ENCODE measurements at regions not wholly inside any gene's neighbourhood (a gene's known extent, or its start where the extent isn't known, plus 50 kb on each side); places are given as distances from the start of the nearest gene placed in this dataset.

DNA sequence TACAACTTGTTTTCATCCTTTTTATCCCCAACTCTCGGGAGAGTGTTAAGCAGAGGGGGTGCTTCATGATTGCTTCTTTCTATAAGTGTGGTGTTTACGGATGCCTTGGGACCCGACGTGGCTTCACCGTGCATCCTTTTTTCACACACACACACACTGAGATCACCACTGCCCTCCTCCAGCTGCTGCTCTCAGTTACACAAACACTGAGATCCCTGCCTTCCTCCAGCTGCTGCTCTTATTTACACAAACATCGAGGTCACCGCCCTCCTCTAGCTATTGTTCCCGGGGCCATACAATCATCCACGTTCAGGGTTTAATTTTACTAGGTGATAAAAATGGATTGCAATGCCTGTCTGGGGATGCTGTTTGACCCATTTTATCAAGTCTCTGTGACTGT lies 155.4 kb upstream of the FAM9B start:
- no peak for DNase-seq (ENCODE audit: low read depth in 1 of 2, low spot score in 2 of 2)
- Histone ChIP-seq H3K27ac (no peak overlapping the region), H3K4me1 (replicated peaks) (no peaks in the 10 kb centered on the region), H3K36me3 (no peaks in the 10 kb centered on the region), H3K4me3 (no peak overlapping the region), H3K27me3 (replicated peaks) (no peaks in the 10 kb centered on the region), H3K9me3 (replicated peaks) (no peaks in the 10 kb centered on the region)

DNA sequence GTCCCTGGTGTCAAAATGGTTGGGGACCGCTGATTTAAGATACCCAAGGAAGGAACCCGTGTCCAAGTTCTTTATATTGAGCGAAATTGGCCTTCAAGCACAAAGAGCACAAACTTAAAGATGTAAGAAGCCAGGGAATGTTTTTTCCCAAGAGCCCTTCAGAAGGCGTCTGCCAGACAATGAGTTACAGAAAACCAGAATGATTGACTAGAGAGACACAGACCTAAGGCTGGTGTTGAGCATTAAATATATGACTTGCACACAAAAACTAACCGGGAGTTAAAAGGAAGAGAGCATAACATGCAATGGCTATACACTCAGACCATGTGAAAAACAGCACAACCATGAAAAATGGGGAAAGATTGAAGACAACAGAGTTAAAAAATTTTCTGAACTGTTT lies 157.5 kb upstream of the FAM9B start:
- Histone ChIP-seq H3K4me3 (no peak overlapping the region), H3K9me3 (replicated peaks) (no peaks in the 10 kb centered on the region), H3K36me3 (no peaks in the 10 kb centered on the region), H3K27ac (no peak overlapping the region), H3K27me3 (replicated peaks) (no peaks in the 10 kb centered on the region), H3K4me1 (replicated peaks) (no peaks in the 10 kb centered on the region)
- DNase-seq (ENCODE audit: low read depth in 1 of 2, low spot score in 2 of 2), result no peak

DNA sequence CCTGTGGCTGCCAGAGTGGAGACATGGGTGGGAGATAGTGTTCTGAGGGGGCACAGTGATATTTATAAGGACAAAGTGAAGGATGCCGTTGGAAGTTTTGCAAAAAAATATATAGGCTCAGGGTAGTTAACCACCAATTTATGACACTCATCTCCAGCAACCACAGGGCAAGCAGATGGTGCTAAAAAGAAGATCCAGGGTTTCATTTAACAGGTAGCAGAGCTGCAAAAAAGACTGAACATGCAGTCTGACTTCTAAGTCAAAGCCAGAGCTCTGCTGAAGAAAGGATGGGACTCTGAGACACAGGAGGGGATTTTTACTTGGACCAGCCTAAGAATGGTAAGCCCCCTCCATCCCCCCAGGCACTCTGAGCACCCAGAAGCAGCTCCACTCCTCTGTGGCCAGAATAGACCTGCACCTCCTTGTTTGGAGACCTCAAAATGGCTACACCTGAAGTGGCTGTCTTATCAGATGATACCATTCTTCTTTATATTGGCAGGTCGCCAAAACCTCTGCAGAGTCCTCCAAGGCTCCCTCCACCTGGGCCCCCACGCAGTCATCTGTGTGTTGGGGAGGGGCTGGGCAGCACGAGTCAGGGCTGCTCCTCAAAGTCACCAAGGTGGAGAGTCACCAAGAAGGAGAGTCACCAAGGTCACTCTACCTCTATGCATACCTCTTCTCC lies 161.4 kb upstream of the FAM9B start:
- Histone ChIP-seq H3K27ac (no peak overlapping the region), H3K27me3 (replicated peaks) (no peaks in the 10 kb centered on the region), H3K4me1 (replicated peaks) (no peaks in the 10 kb centered on the region), H3K36me3 (no peaks in the 10 kb centered on the region), H3K9me3 (replicated peaks) (no peaks in the 10 kb centered on the region), H3K4me3 (no peak overlapping the region)
- no peak for DNase-seq (ENCODE audit: low read depth in 1 of 2, low spot score in 2 of 2)

DNA sequence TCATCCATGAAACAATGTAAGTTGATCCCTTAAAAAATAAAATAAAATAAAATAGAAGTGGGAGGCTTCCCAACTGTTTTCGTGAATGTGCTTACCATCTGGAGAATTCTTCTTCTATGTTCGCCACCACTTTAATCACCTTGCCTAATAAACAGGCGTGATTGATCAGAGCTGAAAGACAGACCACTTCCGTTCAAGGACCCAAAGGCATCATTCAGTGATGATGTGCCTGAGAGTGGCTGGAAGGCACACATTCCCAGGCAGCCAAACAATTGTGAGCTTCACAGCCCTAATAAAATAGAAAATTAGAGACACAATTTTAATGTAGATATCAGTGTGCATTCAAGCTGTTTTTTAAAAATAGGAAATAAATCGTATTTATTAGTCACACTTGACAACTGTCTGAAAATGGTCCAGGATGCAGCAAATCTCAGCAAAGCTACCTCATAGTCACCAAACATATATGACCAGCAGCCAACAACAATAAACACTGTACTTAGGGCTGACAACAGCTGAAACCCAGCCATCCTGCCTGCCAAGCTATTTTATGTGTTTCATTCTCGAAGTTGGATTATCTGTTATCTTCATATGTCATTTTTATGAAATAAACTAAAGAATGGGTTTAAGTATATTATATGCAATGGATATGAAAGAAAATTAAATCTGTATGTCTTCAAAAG lies 163.2 kb upstream of the FAM9B start:
- Histone ChIP-seq H3K36me3 (no peaks in the 10 kb centered on the region), H3K27me3 (replicated peaks) (no peaks in the 10 kb centered on the region), H3K9me3 (replicated peaks) (no peaks in the 10 kb centered on the region), H3K4me1 (replicated peaks) (no peaks in the 10 kb centered on the region), H3K27ac (no peak overlapping the region), H3K4me3 (no peak overlapping the region)
- DNase-seq (ENCODE audit: low read depth in 1 of 2, low spot score in 2 of 2), result no peak

DNA sequence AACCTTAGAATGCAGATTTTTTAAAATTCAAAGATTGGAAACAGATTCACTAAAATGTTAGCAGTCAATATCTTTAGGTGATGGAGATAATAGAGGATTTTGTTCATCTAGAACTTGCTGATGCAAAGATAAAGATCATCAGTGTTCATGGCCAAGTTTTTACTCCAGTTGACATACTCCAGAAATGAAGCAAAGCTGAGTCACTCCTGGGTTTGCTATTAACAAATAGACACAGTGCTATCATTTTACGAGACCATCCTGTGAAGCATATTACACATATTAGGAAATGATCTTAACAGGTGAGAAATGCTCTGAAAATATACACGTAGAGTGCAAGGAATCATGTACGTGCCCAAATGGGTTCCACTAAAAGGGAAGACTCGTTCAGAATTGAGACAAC lies 170.6 kb upstream of the FAM9B start:
- H3K9me3 ChIP-seq (replicated peaks), result no peaks in the 10 kb centered on the region
- H3K4me3 ChIP-seq, result no peak overlapping the region
- no peak overlapping the region for H3K27ac ChIP-seq
- H3K27me3 ChIP-seq (replicated peaks), result no peaks in the 10 kb centered on the region
- H3K4me1 ChIP-seq (replicated peaks), result no peaks in the 10 kb centered on the region
- no peaks in the 10 kb centered on the region for H3K36me3 ChIP-seq
- DNase-seq (ENCODE audit: low read depth in 1 of 2, low spot score in 2 of 2), result no peak

DNA sequence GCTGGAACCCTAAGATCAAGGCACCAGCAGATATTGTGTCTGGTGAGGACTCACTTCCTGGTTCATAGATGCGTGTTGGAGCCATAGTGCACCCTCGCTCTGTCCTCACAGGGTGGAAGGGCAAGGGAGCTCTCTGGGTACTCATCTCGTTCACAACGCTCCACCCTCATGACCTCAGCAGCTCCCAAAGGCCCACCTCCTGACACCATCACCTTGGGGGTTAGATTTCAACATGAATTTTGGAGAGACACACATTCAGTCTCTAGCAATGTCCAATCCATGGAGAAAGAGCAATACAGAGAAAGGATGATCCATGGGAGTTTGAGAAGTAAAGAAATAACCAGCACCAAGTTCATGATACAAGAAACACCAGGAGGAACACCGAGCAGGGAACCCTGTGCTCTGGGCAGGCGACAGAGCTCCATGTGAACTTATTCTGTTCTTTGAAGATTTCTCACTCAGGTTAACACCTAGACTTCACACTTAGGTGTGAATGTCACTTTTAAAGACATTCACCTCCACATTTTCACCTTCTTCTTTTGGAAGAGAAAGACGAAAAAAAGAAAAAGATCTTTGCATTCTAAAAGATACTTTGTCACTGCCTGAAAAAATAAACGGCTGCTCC lies 171.8 kb upstream of the FAM9B start:
- no peak overlapping the region for H3K4me3 ChIP-seq
- H3K9me3 ChIP-seq (replicated peaks), result no peaks in the 10 kb centered on the region
- H3K4me1 ChIP-seq (replicated peaks), result no peaks in the 10 kb centered on the region
- H3K27ac ChIP-seq, result no peak overlapping the region
- H3K36me3 ChIP-seq, result no peaks in the 10 kb centered on the region
- no peaks in the 10 kb centered on the region for H3K27me3 ChIP-seq (replicated peaks)
- no peak for DNase-seq (ENCODE audit: low read depth in 1 of 2, low spot score in 2 of 2)

DNA sequence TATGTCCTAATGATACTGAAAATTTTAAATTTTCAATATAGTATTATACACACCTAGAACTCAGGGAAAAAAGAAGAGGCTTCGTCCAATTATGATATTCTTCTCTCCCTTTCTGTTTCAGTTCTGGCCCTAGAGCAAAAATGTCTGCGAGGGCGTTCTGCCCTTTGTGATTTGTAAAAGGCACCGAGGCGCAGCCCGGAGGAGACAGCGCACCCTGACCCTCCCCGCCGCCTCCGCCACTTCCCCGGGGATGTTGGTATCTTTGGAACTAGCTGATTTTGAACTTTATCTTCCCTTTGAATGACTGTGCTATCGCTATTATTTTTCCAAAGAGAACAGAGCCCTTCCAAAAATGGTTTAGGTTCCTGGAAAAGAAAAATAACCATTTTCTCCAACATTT lies 173.2 kb upstream of the FAM9B start:
- Histone ChIP-seq H3K27me3 (replicated peaks) (no peaks in the 10 kb centered on the region), H3K4me1 (replicated peaks) (no peaks in the 10 kb centered on the region), H3K36me3 (no peaks in the 10 kb centered on the region), H3K9me3 (replicated peaks) (no peaks in the 10 kb centered on the region), H3K4me3 (peak overlapping the region; percentile 14; the same call in 1 of the 2 replicates), H3K27ac (no peak overlapping the region)
- DNase-seq (ENCODE audit: low read depth in 1 of 2, low spot score in 2 of 2), result peak in 1 of 2 experiments; percentile 7

DNA sequence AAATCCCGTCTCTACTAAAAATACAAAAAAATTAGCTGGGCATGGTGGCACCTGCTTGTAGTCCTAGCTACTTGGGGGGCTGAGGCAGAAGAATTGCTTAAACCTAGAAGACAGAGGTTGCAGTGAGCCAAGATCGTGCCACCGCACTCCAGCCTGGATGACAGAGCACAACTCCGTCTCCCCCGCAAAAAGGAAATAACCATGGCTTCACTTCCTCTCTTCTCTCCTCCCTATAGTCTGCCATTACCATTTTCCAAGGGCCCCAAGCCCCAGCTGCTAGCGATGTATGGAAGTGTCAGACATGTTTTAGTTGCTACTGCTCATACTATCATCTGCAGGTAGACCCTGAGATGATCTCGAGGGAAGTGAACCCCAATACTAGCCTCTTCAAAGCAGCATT lies 177.3 kb upstream of the FAM9B start:
- H3K27ac ChIP-seq, result no peak overlapping the region
- no peaks in the 10 kb centered on the region for H3K36me3 ChIP-seq
- H3K4me3 ChIP-seq, result no peak overlapping the region
- H3K4me1 ChIP-seq (replicated peaks), result no peaks in the 10 kb centered on the region
- no peaks in the 10 kb centered on the region for H3K27me3 ChIP-seq (replicated peaks)
- no peak for DNase-seq (ENCODE audit: low read depth in 1 of 2, low spot score in 2 of 2)
- no peaks in the 10 kb centered on the region for H3K9me3 ChIP-seq (replicated peaks)

DNA sequence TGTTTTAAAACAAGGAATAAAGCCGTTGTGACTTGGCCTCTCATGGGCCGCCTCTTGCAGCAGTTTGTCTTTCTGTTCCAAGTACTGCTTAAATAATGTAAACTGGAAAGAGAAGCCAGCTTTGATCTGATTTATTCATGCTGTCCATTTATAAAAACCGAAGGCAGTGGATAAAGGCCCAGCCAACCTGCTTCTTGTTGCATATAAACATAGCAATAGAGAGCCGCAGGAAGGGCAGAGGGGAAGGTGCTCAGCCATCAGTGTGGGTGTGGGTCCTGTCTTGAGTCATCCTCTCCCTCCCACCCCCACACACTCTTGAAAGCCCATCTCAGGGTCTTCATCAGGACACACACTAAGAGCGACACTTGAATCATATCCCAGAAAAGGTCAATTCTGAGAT lies 187.9 kb upstream of the FAM9B start:
- Histone ChIP-seq H3K4me1 (replicated peaks) (no peaks in the 10 kb centered on the region), H3K27ac (no peak overlapping the region), H3K9me3 (replicated peaks) (no peaks in the 10 kb centered on the region), H3K36me3 (no peaks in the 10 kb centered on the region), H3K27me3 (replicated peaks) (no peaks in the 10 kb centered on the region), H3K4me3 (no peak overlapping the region)
- no peak for DNase-seq (ENCODE audit: low read depth in 1 of 2, low spot score in 2 of 2)

DNA sequence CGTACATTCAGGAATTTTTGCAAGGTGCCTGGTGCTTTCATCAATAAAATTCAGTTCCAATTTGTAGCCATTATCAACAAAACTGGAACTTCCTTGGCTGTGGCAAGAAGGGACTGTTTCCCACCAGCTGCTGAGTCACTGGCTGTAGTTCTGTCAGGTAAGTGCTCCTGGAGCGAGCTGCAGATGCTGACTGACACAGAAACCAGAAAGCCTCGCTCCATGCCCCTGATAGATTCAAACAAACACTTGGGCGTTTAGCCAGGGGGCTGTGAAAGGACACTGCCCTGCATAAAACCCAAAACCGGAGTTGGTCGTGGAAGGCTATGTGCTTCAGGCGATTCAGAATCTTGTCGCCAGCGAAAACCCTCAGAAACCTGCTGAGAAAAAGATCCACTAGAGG lies 188.4 kb upstream of the FAM9B start:
- no peaks in the 10 kb centered on the region for H3K27me3 ChIP-seq (replicated peaks)
- no peaks in the 10 kb centered on the region for H3K36me3 ChIP-seq
- no peak overlapping the region for H3K27ac ChIP-seq
- no peak for DNase-seq (ENCODE audit: low read depth in 1 of 2, low spot score in 2 of 2)
- no peak overlapping the region for H3K4me3 ChIP-seq
- H3K9me3 ChIP-seq (replicated peaks), result no peaks in the 10 kb centered on the region
- H3K4me1 ChIP-seq (replicated peaks), result no peaks in the 10 kb centered on the region

DNA sequence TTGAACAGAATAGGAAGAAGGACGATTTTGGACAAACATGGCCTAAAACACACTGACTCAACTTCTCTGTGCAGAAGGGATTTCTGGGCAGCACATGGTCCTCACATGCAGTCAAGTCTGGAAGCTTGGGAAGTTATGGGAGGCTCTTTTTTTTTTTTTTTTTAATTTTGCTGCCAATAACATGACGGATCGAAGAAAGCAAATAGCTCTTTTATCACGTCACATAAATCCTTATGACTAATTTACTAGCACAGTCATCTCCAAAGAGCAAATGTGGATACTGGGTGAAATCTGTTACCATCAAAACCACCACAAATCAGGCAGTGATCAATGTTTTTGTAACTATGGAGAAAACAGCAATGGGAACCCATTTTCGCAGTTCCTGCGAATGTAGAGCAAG lies 193.3 kb upstream of the FAM9B start:
- Histone ChIP-seq H3K36me3 (no peaks in the 10 kb centered on the region), H3K4me1 (replicated peaks) (peaks cover 10% of the 10 kb centered on the region), H3K9me3 (replicated peaks) (no peaks in the 10 kb centered on the region), H3K27ac (no peak overlapping the region), H3K27me3 (replicated peaks) (no peaks in the 10 kb centered on the region), H3K4me3 (no peak overlapping the region)
- no peak for DNase-seq (ENCODE audit: low read depth in 1 of 2, low spot score in 2 of 2)

DNA sequence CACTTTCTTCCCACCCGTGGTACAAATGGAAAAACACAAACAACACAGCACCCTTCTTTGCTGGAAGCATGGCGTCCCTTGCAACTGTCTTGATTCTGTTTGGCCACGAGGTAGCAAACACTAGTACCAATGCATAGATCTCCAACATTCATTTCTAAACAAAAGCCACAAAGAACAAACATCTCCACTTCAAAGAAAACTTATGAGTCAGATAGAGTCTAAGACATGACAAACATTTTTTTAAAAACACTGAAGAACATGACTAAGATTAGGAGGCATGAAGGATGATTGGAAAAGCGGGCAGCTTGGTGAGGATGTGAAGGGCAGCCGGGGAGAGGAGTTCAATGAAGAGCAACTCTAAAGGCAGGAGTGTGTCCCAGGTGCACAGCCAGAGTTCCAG lies 197.6 kb upstream of the FAM9B start:
- Histone ChIP-seq H3K4me1 (replicated peaks) (peaks cover 10% of the 10 kb centered on the region), H3K4me3 (no peak overlapping the region), H3K27ac (no peak overlapping the region), H3K9me3 (replicated peaks) (no peaks in the 10 kb centered on the region), H3K27me3 (replicated peaks) (no peaks in the 10 kb centered on the region), H3K36me3 (no peaks in the 10 kb centered on the region)
- peak; percentile 40 to 45 for DNase-seq (ENCODE audit: low read depth in 1 of 2, low spot score in 2 of 2)

DNA sequence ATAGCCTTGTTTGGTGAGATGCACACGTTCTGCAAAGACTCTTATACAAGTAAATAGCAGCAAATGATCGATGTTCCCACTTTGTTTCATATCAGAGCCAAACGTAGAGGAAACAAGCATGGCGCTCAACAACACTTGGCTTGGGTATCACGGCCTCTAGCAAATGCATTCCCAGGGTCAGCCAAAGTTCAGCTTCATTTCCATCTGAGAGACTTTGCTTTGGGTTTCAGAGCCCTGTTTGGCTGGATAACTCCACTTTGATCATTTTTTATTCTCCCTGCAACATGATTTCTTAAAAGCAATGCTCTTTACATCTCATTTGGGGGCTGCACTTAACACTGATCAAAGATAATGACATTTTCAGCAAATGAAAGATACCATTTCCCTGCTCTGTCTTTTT lies 199.2 kb upstream of the FAM9B start:
- H3K4me3 ChIP-seq, result no peak overlapping the region
- H3K27me3 ChIP-seq (replicated peaks), result no peaks in the 10 kb centered on the region
- H3K9me3 ChIP-seq (replicated peaks), result no peaks in the 10 kb centered on the region
- no peak overlapping the region for H3K27ac ChIP-seq
- peaks cover 10% of the 10 kb centered on the region for H3K4me1 ChIP-seq (replicated peaks)
- DNase-seq (ENCODE audit: low read depth in 1 of 2, low spot score in 2 of 2), result no peak
- H3K36me3 ChIP-seq, result no peaks in the 10 kb centered on the region

DNA sequence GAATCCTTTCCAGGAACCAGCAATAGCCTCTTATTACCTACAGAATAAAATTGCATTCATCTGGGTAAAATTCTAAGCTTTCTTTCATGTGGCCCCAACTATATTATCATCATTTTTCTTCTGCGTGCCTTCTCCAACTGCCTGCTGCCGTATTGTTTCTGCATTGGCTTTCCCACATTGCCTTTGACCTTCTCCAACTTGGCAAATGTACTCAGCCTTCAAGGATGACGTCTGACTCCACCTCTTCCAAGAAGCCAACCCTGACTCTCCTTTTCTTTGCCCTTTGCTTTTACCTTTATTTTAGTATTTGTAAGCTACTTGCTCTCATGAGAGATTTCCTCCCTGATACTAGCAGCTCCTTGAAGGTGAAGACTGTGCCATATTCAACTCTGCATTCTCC lies 200.4 kb upstream of the FAM9B start:
- DNase-seq (ENCODE audit: low read depth in 1 of 2, low spot score in 2 of 2), result no peak

More for the DNA sequence above, 200.4 kb upstream of the FAM9B start:
- Histone ChIP-seq H3K9me3 (replicated peaks) (no peaks in the 10 kb centered on the region), H3K27ac (no peak overlapping the region), H3K36me3 (no peaks in the 10 kb centered on the region), H3K27me3 (replicated peaks) (no peaks in the 10 kb centered on the region), H3K4me3 (no peak overlapping the region), H3K4me1 (replicated peaks) (peaks cover 10% of the 10 kb centered on the region)
